NCI-H2227 treated with DMSO at 0.1 percent for 48 hours (cell line): ENCODE measurements at regions not wholly inside any gene's neighbourhood (a gene's known extent, or its start where the extent isn't known, plus 50 kb on each side); places are given as distances from the start of the nearest gene placed in this dataset.
"Not testable (repeated sequence)": the region's sequence is repeated elsewhere in the genome, so short reads cannot be mapped to it uniquely, and the experiment has no call there.

Source experiments
- DNase-seq: peaks from one replicate; lab custom pipeline; 2025; lab: John Stamatoyannopoulos, UW

DNA sequence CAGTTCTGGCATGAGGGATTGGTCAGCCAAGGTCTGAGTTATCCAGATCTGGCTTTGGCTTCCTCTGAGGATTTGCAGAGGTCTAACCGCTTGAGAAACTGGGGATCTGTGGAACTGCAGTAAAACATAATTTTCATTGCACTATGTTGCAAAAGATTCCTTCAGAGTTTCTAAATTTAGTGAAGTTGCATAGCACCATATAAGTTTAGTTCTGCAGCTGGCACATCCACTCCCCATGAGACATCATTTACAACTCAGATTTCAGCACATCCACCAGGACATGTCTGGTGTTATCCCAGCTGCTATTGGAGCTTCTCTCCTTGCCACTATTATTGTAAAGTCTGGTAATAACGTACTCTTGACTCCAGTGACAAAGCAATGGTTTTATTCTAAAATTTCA is 181.5 kb downstream of the CWF19L2 start:
- no peak for DNase-seq

GRCh38 chr11:107275632-107276031 is 182.0 kb downstream of the CWF19L2 start:
- DNase-seq = no peak

DNA sequence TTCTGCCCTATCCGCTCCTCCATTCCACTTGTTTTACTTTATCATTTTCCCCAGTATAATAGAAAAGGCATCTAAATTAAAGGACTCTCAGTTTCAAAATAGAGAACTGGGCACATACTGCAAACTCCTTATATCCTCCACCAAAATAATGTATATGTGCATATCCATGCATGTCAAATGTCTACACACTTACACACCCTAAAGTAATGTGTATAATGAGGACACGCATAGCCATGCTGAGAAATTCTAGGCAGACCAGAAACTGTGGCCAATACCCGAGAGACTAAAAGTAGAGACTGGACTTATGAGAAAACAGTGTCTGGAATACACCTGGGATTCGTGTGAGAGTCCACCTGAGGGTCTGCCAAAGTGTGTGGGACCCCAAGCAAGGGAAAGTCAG is 183.5 kb downstream of the CWF19L2 start:
- no peak for DNase-seq

GRCh38 chr11:107272561-107272960 is 185.1 kb downstream of the CWF19L2 start:
- no peak for DNase-seq

GRCh38 chr11:107271425-107271824 is 186.2 kb downstream of the CWF19L2 start:
- no peak for DNase-seq

GRCh38 chr11:107268977-107269376 is 188.6 kb downstream of the CWF19L2 start:
- DNase-seq = no peak

DNA sequence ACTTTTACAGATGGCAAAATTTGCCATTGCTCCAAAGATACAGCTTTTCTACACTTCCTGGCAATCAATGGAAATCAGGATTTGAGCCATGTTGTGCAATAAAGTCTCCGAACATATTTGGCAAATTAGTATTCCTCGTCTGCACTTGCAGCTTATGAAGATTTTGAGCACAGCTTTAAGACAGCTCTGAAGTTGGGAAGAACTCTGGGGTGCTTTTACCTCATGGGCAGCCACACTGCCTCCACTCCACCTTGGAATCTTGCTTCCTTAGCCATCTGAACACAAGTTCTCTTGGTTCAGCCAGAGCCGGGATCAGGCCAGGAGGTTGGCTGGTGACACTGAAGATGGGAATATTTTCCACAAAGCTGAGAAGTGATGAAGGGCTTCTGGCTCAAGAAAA is 191.2 kb downstream of the CWF19L2 start:
- no peak for DNase-seq

GRCh38 chr11:107265591-107266121 is 192.0 kb downstream of the CWF19L2 start:
- DNase-seq = no peak

GRCh38 chr11:107263844-107264563 is 193.6 kb downstream of the CWF19L2 start:
- no peak for DNase-seq

DNA sequence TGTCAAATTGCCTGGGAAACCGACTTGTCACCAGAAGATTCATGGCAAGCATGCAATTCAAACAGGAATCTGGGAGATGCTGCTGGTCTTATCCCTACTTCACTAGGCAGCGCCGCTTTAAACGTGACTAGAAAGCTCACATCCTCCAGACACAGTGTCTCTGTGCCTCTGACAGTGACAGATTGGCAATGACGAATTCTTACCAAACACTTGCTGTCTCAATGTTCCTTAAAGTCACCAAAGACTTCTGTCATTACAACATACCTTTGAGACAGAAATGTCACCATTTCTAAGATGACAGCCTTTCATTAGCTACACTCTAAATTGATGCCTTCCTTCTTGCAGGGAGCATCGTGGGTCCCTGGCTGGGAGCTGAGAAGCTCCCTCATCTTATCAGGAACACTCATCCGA is 197.8 kb downstream of the CWF19L2 start:
- peak; percentile 25 for DNase-seq

GRCh38 chr11:107257710-107258109 is 199.9 kb downstream of the CWF19L2 start:
- no peak for DNase-seq

GRCh38 chr11:107253661-107254060 is 204.0 kb downstream of the CWF19L2 start:
- DNase-seq = not testable (repeated sequence)

GRCh38 chr11:107252429-107253161 is 205.0 kb downstream of the CWF19L2 start:
- DNase-seq = no peak

DNA sequence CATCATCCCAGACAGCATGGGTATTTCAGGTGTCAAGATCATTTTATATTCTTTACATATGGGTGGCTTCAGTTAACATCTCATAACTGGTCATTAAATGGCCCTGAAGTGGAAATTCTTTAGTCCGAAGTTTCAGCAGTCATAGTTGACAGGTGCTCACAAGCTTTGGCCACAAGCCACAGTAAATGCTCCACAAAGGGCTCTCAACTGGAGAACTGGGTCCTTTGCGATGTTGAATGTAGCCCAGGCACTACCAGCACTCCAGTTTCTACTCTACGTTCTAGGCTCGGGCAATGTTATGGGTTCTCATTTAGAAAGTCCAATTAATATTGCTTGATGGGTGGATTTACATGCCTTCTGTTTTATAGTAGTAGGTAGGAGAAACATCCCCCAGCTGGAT is 206.3 kb downstream of the CWF19L2 start:
- DNase-seq = no peak

DNA sequence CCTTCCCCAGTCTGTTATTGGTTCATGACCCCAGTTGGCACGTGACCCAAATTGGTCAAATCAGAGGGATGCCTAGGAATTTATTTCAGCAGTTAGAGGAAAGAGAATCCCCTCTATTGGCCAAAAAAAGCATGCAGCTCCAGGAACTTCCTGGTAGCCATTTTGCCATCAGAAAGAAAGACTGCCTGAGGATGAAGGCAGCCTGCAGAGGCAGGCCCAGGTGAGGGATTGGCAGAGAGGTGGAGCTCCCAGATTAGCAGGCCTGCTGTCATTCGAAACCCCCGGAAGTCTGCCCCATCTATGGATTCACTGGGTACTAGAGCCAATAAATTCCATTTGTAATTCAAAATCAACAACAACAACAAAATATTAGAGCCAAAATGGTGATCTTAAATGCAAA is 207.6 kb downstream of the CWF19L2 start:
- no peak for DNase-seq

DNA sequence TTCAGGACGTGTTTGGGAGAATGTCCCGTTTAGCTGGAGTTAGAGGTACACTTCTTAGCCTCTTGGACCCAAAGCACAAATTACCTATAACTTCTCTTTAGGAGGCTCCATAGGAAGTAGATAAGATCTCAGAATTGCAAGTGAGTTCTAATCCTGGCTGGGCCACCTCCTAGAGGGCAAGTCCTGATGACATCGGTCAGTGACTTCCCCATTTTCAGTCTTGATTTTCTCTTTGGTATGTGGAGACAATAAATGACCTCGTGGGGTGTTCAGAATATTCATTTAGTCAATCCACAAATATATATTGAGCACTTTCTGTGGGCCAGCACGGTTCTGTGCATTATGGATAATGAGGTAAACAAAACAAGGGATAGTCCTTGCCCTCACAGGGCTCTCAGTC is 208.6 kb downstream of the CWF19L2 start:
- DNase-seq = no peak

DNA sequence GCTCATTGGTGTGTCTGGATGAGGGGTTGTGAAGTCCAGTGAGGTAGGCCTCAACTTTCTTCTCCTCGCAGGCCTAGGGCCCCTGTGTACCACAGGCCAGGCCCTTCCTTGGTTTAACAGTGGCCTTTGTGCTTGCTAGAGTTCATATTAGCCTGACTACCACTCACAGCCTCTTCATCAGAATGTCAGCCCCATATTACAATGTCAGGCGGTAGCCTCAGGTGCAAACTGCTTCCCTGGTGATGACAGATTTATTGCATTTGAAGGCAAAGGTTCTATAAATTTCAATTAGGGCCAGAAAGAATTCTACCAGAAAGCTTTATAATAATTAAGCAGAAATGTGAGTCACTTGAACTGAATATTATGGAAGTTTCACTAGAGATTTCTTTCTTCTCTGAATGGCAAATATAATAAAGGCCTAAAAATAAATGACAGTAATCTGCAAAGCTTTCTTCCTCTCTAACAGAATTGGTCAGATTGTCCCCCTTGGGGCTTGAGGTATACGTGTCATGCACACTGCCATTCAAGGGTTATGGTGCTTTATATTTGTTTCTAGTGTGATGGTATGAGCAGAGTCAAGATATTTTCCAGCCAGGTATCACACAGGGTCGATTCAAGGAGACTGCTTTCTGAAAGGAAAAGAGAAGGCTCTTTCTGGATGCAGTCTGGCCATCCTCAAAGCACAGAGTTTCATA is 210.3 kb downstream of the CWF19L2 start:
- no peak for DNase-seq

GRCh38 chr11:107243929-107244328 is 213.7 kb downstream of the CWF19L2 start:
- no peak for DNase-seq

GRCh38 chr11:107232451-107232850 is 214.2 kb upstream of the GUCY1A2 start:
- DNase-seq = no peak

GRCh38 chr11:107224836-107225235 is 206.6 kb upstream of the GUCY1A2 start:
- DNase-seq = no peak

- DNase-seq = no peak
Measured at GRCh38 chr11:107222916-107223460, 204.7 kb upstream of the GUCY1A2 start.

DNA sequence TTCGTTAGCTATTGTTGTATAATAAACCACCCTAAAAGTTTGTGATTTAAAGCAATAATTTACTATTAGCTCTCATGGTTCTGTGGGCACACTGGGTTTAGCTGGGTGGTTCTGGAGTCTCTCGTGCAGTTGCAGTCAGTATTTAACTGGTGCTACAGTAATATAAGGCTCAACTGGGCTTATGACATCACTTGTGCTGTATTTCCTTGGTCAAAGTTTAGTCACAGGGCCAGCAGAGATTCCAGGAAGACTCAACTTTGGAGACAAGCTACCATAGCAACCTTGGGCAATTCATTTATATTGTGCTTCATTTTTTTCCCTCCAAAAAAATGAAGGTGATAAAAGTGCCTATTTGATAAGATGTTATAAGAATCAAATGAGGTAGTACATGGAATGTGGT is 204.2 kb upstream of the GUCY1A2 start:
- no peak for DNase-seq
